GM12864 (cell line): ENCODE measurements at regions not wholly inside any gene's neighbourhood (a gene's known extent, or its start where the extent isn't known, plus 50 kb on each side); places are given as distances from the start of the nearest gene placed in this dataset.

Experiments used
- DNase-seq: peaks from one replicate; pipeline ENCODE4 v3.0.0-alpha.2; 2011; ENCODE audit warnings: low read depth
- H3K4me3 ChIP-seq: 2 replicates; pipeline ENCODE4 v1.5.1; 2011; ENCODE audit warnings: mild to moderate bottlenecking, low read depth, low read length, control low read depth
- CTCF ChIP-seq: IDR thresholded peaks from 2 replicates; pipeline ENCODE4 v1.5.1; 2011; ENCODE audit warnings: low read depth, mild to moderate bottlenecking, moderate library complexity, low read length, control low read depth, inconsistent platforms; ENCODE audit errors: missing control alignments

GRCh38 chr2:173463846-173464245 is 109.2 kb downstream of the CDCA7 start:
- H3K4me3 ChIP-seq = no peak overlapping the region
- TF ChIP-seq CTCF = no peak

GRCh38 chr2:173467751-173468150 is 113.1 kb downstream of the CDCA7 start:
- TF ChIP-seq CTCF = no peak
- no peak overlapping the region for H3K4me3 ChIP-seq
- DNase-seq = no peak

More at GRCh38 chr2:173463846-173464245, 109.2 kb downstream of the CDCA7 start:
- no peak for DNase-seq

- no peak overlapping the region for H3K4me3 ChIP-seq
- TF ChIP-seq CTCF = no peak
- no peak for DNase-seq
These were observed 113.7 kb downstream of the CDCA7 start for GRCh38 chr2:173468266-173468793.

- no peak for DNase-seq
- TF ChIP-seq CTCF = no peak
- no peak overlapping the region for H3K4me3 ChIP-seq
These were observed 117.4 kb downstream of the CDCA7 start for GRCh38 chr2:173472112-173472511.

- no peak for DNase-seq
- no peak for TF ChIP-seq CTCF
- H3K4me3 ChIP-seq = no peak overlapping the region
These were observed 128.5 kb downstream of the CDCA7 start for GRCh38 chr2:173483137-173483536.

- H3K4me3 ChIP-seq = no peak overlapping the region
- DNase-seq = no peak
- no peak for TF ChIP-seq CTCF
These were observed 134.2 kb downstream of the CDCA7 start for GRCh38 chr2:173488861-173489260.

- no peak overlapping the region for H3K4me3 ChIP-seq
- no peak for TF ChIP-seq CTCF
- no peak for DNase-seq
These were observed 136.7 kb downstream of the CDCA7 start for GRCh38 chr2:173491418-173491817.
